ENCODE measurements at regions not wholly inside any gene's neighbourhood (a gene's known extent, or its start where the extent isn't known, plus 50 kb on each side); places are given as distances from the start of the nearest gene placed in this dataset.
A peak's percentile ranks its signal among the peaks of the same experiment; 100 is the strongest.

GRCh38 chr16:74019612-74020011, 277.0 kb upstream of the PSMD7 start:
- H3K27ac ChIP-seq = no peak overlapping the region
- H3K27me3 ChIP-seq (replicated peaks) = no peaks in the 10 kb centered on the region
- DNase-seq = no peak
- no peaks in the 10 kb centered on the region for H3K36me3 ChIP-seq (replicated peaks)
- in situ Hi-C loops (cut with HindIII; ENCODE audit: low pct_ligation_motif_present, low sequenced_read_pairs) = no loop called here
- TF ChIP-seq, protein P1, sequence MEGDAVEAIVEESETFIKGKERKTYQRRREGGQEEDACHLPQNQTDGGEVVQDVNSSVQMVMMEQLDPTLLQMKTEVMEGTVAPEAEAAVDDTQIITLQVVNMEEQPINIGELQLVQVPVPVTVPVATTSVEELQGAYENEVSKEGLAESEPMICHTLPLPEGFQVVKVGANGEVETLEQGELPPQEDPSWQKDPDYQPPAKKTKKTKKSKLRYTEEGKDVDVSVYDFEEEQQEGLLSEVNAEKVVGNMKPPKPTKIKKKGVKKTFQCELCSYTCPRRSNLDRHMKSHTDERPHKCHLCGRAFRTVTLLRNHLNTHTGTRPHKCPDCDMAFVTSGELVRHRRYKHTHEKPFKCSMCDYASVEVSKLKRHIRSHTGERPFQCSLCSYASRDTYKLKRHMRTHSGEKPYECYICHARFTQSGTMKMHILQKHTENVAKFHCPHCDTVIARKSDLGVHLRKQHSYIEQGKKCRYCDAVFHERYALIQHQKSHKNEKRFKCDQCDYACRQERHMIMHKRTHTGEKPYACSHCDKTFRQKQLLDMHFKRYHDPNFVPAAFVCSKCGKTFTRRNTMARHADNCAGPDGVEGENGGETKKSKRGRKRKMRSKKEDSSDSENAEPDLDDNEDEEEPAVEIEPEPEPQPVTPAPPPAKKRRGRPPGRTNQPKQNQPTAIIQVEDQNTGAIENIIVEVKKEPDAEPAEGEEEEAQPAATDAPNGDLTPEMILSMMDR (IDR thresholded peaks at IDR 0.05; ENCODE audit: low read depth, low read length, missing control alignments) = no peak
- H3K4me3 ChIP-seq (ENCODE audit: low read depth, low read length) = no peak overlapping the region

DNA sequence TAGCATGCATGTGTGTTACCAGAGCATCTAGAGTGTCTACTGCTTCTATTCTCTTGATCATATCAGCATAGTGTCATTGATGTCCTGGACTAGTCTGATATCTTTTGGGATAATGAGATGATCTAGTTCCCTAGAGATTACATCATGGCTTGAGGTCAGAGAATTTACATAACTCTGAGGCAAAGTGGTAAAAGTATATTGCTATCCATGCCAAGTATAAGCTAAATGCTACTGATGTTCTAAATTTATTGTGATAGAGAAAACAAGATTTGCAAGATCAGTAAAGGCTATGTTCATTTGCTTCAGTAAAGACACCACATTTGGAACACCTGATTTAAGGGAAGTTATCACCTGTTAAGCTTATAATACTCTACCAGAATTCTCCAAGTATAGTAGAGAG, 280.7 kb upstream of the PSMD7 start:
- Histone ChIP-seq H3K4me3 (ENCODE audit: low read depth, low read length) (no peak overlapping the region), H3K27ac (no peak overlapping the region), H3K36me3 (replicated peaks) (no peaks in the 10 kb centered on the region), H3K27me3 (replicated peaks) (no peaks in the 10 kb centered on the region)
- DNase-seq = no peak
- TF ChIP-seq, protein P1 (IDR thresholded peaks at IDR 0.05; ENCODE audit: low read depth, low read length, missing control alignments) = no peak
- in situ Hi-C loops (cut with HindIII; ENCODE audit: low pct_ligation_motif_present, low sequenced_read_pairs) = no loop called here

GRCh38 chr16:73998707-73999106, 297.9 kb upstream of the PSMD7 start:
- DNase-seq = no peak
- in situ Hi-C loops (cut with HindIII; ENCODE audit: low pct_ligation_motif_present, low sequenced_read_pairs) = no loop called here
- Histone ChIP-seq H3K4me3 (ENCODE audit: low read depth, low read length) (no peak overlapping the region), H3K27me3 (replicated peaks) (no peaks in the 10 kb centered on the region), H3K27ac (no peak overlapping the region), H3K36me3 (replicated peaks) (no peaks in the 10 kb centered on the region)
- TF ChIP-seq, protein P1 (IDR thresholded peaks at IDR 0.05; ENCODE audit: low read depth, low read length, missing control alignments) = no peak

DNA sequence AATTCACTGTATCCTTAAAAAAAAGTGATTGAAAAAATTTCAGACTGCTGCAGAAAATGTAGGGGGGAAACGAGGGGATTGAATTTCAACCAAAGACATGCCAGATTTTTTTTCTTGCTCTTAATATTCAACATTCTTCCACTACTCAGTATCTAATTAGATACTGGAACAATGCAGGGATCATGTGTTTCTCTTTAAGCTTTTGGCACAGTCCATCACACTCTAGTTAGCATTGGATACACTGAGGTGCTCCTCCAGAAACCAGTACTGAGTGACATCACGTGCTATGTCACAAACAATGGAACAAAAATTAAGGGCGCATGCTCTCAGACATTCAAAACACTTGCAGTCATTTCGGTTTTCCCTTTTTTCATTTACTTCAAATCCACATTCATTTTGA, 298.6 kb upstream of the PSMD7 start:
- Histone ChIP-seq H3K4me3 (ENCODE audit: low read depth, low read length) (no peak overlapping the region), H3K36me3 (replicated peaks) (no peaks in the 10 kb centered on the region), H3K27me3 (replicated peaks) (no peaks in the 10 kb centered on the region), H3K27ac (no peak overlapping the region)
- in situ Hi-C loops (cut with HindIII; ENCODE audit: low pct_ligation_motif_present, low sequenced_read_pairs) = no loop called here
- DNase-seq = no peak
- TF ChIP-seq, protein P1 (IDR thresholded peaks at IDR 0.05; ENCODE audit: low read depth, low read length, missing control alignments) = no peak

DNA sequence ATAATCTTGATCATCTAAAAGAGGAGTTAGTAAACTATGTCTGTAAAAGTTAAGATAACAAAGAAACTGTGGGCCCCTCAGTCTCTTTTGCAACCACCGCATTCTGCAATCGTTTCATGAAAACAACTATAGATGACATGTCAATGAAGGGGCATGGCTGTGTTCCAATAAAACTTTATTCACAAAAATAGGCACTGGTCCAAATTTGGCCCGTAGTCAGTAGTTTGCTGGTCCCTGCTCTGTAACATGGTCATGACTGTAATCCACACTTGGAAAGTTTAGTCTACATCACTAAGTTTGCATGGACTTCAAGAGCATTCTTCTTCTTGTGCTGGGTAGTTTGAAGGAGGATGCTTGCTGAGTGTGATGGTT, 299.3 kb upstream of the PSMD7 start:
- no peak for DNase-seq
- H3K27ac ChIP-seq = no peak overlapping the region
- no peak overlapping the region for H3K4me3 ChIP-seq (ENCODE audit: low read depth, low read length)
- no peaks in the 10 kb centered on the region for H3K27me3 ChIP-seq (replicated peaks)
- in situ Hi-C loops (cut with HindIII; ENCODE audit: low pct_ligation_motif_present, low sequenced_read_pairs) = no loop called here
- H3K36me3 ChIP-seq (replicated peaks) = no peaks in the 10 kb centered on the region
- TF ChIP-seq, protein P1 (IDR thresholded peaks at IDR 0.05; ENCODE audit: low read depth, low read length, missing control alignments) = no peak

DNA sequence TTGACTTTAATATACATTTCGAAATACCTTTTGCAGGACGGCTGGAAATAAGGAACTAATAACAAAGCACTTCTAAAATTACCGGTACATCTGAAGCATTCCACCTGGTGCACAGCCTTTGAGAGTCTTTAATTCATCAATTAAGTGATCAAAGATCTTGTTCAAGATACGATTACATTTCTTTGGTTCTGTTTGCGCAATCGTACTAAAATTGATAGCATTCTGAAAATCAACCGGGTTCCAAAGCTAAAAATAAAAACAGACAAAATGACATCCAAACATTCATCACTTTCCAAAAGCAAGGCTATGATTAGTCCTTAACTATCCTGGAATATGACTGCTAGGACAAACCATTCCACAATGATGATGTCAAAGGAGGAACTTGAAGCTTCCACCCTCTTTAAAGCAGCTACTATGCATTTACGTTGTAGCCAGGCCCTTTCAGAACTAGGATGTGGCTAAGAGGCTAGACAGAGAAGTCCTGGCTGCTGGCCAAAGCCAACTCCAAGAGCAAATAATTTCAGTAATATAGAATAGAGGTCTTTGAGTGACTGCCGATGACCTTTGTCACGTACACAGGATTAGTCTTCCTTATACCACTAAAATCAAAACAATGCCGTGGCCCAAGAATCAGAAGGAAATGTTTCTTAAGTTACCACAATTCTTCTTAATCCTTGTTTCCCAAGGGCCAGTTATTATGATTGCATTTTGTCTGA, 299.8 kb upstream of the PSMD7 start:
- in situ Hi-C loops (cut with HindIII; ENCODE audit: low pct_ligation_motif_present, low sequenced_read_pairs) = no loop called here
- H3K27me3 ChIP-seq (replicated peaks) = no peaks in the 10 kb centered on the region

More for the DNA sequence above, 299.8 kb upstream of the PSMD7 start:
- H3K27ac ChIP-seq = no peak overlapping the region
- peak; percentile 50 for DNase-seq
- H3K4me3 ChIP-seq (ENCODE audit: low read depth, low read length) = no peak overlapping the region
- H3K36me3 ChIP-seq (replicated peaks) = no peaks in the 10 kb centered on the region
- TF ChIP-seq, protein P1 (IDR thresholded peaks at IDR 0.05; ENCODE audit: low read depth, low read length, missing control alignments) = no peak
